Panc1 (cell line): ENCODE measurements at regions not wholly inside any gene's neighbourhood (a gene's known extent, or its start where the extent isn't known, plus 50 kb on each side); places are given as distances from the start of the nearest gene placed in this dataset.

Experiments
- ATAC-seq: fragments of 200-7000 bp; cut with Tn5 transposase; 2 replicates; pipeline ENCODE4 v1.9.1; 2020; ENCODE audit warnings: mild to moderate bottlenecking, moderate library complexity
- BruUV-seq: library from RNA; stranded (reverse); fragments of 400-500 nt; replicated peaks from 2 replicates; lab custom pipeline; 2021; lab: Mats Ljungman, UMichigan
- CTCF ChIA-PET: fragments of 300-600 bp; sonication (Branson Sonifier 250); formaldehyde crosslinking; loops from one replicate; lab custom pipeline; 2022; ENCODE audit warnings: antibody characterized with exemption; lab: Charles Lee
- POLR2A ChIA-PET: fragments of 300-600 bp; sonication (Branson Sonifier 250); formaldehyde crosslinking; loops from one replicate; lab custom pipeline; 2022; ENCODE audit warnings: antibody characterized with exemption; lab: Charles Lee
- DNase-seq: peaks from one replicate; pipeline ENCODE4 v3.0.0-alpha.2; 2010; ENCODE audit warnings: low read depth, low spot score
- H3K27ac ChIP-seq: 2 replicates; pipeline ENCODE4 v1.5.1; 2011; ENCODE audit warnings: mild to moderate bottlenecking, low read length, inconsistent platforms
- H3K27me3 ChIP-seq: fragments of 200-500 bp; sonication (Bioruptor generic); 2 replicates; pipeline ENCODE4 v1.6.0; 2014; ENCODE audit warnings: low read length, inconsistent platforms; ENCODE audit not compliant: control insufficient read depth, insufficient read depth
- H3K36me3 ChIP-seq: fragments of 200-500 bp; sonication (Bioruptor generic); 2 replicates; pipeline ENCODE4 v1.5.1; 2014; ENCODE audit warnings: inconsistent platforms, mild to moderate bottlenecking, low read length, moderate library complexity; ENCODE audit not compliant: control insufficient read depth, insufficient read depth
- H3K4me1 ChIP-seq: 2 replicates; pipeline ENCODE4 v1.5.1; 2011; ENCODE audit warnings: inconsistent platforms, mild to moderate bottlenecking, low read length, moderate library complexity; ENCODE audit not compliant: control insufficient read depth, insufficient read depth
- H3K4me3 ChIP-seq, 2 experiments: 2 replicates each; pipeline ENCODE4 v1.5.1; 2011 to 2012; ENCODE audit warnings: low read depth in 2 of 2, low read length in 2 of 2, mild to moderate bottlenecking in 2 of 2, inconsistent platforms in 1 of 2, moderate library complexity in 1 of 2
- H3K9me3 ChIP-seq: fragments of 200-500 bp; sonication (Bioruptor generic); 2 replicates; pipeline ENCODE4 v1.5.1; 2014; ENCODE audit warnings: low read depth, mild to moderate bottlenecking, inconsistent platforms, low read length, moderate library complexity; ENCODE audit not compliant: control insufficient read depth, insufficient read depth
- CTCF ChIP-seq: fragments of 450-650 bp; IDR thresholded peaks from 2 replicates; pipeline ENCODE4 v1.5.1; 2017; ENCODE audit warnings: mild to moderate bottlenecking
- POLR2AphosphoS5 ChIP-seq: IDR thresholded peaks from 2 replicates; pipeline ENCODE4 v1.6.1; 2012; ENCODE audit warnings: mild to moderate bottlenecking, low read depth, low read length, moderate library complexity
- REST ChIP-seq, 2 experiments: IDR thresholded peaks; 2 replicates each; pipeline ENCODE4 v1.6.1; 2011 to 2012; ENCODE audit warnings: low read depth in 2 of 2, control low read depth in 1 of 2, low read length in 1 of 2, mild to moderate bottlenecking in 1 of 2, moderate library complexity in 1 of 2; ENCODE audit not compliant: insufficient read depth in 1 of 2
- SIN3A ChIP-seq: IDR thresholded peaks from 2 replicates; pipeline ENCODE4 v1.6.1; 2012; ENCODE audit warnings: low read depth, mild to moderate bottlenecking, low read length, moderate library complexity, borderline replicate concordance; ENCODE audit not compliant: insufficient read depth
- TCF7L2 ChIP-seq: IDR thresholded peaks from 2 replicates; pipeline ENCODE4 v1.6.1; 2011; ENCODE audit warnings: mild to moderate bottlenecking, low read depth, low read length, inconsistent platforms
- in situ Hi-C: cut with HindIII; loops from 2 replicates; pipeline ENCODE4 v1.10.0; 2016; ENCODE audit warnings: low sequenced_read_pairs, low pct_unique_long_range_greater_than_20kb
- intact Hi-C: fragments of 100-400 bp; cut with micrococcal nuclease; formaldehyde crosslinking; loops from one replicate; pipeline ENCODE4 v1.10.0; 2022; ENCODE audit not compliant: unreplicated experiment

DNA sequence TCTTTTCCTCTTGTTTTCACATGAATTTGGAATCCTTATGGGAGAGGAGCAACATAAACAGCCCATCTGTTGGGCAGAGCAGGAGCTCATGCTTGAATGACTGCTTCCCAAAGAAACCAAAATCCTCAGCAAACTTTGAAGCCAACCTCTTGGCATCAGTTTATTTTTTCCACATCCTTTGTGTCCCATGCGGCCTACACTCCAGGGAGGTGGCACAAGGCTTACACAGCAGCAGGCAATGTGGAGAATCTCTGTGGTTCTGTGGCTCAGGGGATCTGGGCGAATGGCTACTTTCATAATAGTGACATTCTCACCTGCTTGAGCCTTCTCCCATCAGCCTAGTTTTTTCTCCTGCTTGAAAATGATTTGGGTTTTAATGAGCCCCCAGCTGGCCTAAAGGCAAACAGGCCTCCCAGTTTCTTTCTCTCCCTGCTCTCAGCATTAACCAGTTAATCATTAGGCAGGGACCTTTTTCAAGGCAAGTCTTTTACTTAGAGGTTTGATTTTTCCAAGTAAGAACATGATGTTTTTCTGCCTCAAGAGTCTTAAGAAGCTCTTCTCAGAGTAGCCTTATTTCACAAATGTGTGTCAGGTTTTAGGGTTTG is 370.3 kb downstream of the ARHGEF28 start:
- ChIA-PET CTCF (no interaction called here), POLR2A (no interaction called here)
- DNase-seq (no peak), ATAC-seq (no peak)
- Histone ChIP-seq H3K27me3 (peaks cover 7% of the 10 kb centered on the region), H3K4me1 (no peaks in the 10 kb centered on the region), H3K9me3 (no peaks in the 10 kb centered on the region), H3K27ac (no peak overlapping the region), H3K4me3 (no peak overlapping the region), H3K36me3 (no peaks in the 10 kb centered on the region)
- intact Hi-C loops, result no loop called here
- in situ Hi-C loops, result no loop called here
- TF ChIP-seq REST (IDR thresholded peaks at IDR 0.05; ENCODE audit: insufficient read depth in 1 of 2, low read depth in 2 of 2, low read length in 1 of 2), result no peak
- no peak for TF ChIP-seq SIN3A
- no peak for TF ChIP-seq TCF7L2
- no peak for TF ChIP-seq POLR2AphosphoS5
- BruUV-seq, result no TSS peak

- Histone ChIP-seq H3K27ac (no peak overlapping the region), H3K27me3 (peaks cover 7% of the 10 kb centered on the region), H3K9me3 (no peaks in the 10 kb centered on the region), H3K4me3 (no peak overlapping the region), H3K4me1 (no peaks in the 10 kb centered on the region), H3K36me3 (no peaks in the 10 kb centered on the region)
- no TSS peak for BruUV-seq
- DNase-seq (no peak), ATAC-seq (no peak)
- ChIA-PET POLR2A (interaction anchor here (0.6 kb wide), 1 partner anchor 13 kb away, joined by 3 read pairs; no protein-coding TSS in a partner anchor), CTCF (no interaction called here)
- intact Hi-C loops, result no loop called here
- no peak for TF ChIP-seq REST (IDR thresholded peaks at IDR 0.05; ENCODE audit: insufficient read depth in 1 of 2, low read depth in 2 of 2, low read length in 1 of 2)
- no peak for TF ChIP-seq CTCF
- TF ChIP-seq SIN3A, result no peak
- no peak for TF ChIP-seq POLR2AphosphoS5
- TF ChIP-seq TCF7L2, result no peak
- in situ Hi-C loops, result no loop called here
Observed at GRCh38 chr5:73994963-73995362, 369.0 kb downstream of the ARHGEF28 start.
